Activated CD8-positive, alpha-beta memory T cell treated with anti-CD3 and anti-CD28 coated beads, Interleukin-2, amount 50 U/mL, for 24 hours (primary cell): ENCODE measurements at regions not wholly inside any gene's neighbourhood (a gene's known extent, or its start where the extent isn't known, plus 50 kb on each side); places are given as distances from the start of the nearest gene placed in this dataset.

Source experiments
- DNase-seq: peaks from one replicate; pipeline ENCODE4 v3.0.0-alpha.2; 2020; ENCODE audit errors: extremely low read depth

- DNase-seq = no peak
Observed at GRCh38 chr2:235302263-235302662, 191.6 kb upstream of the AGAP1 start.

GRCh38 chr2:235303499-235304291, 190.1 kb upstream of the AGAP1 start:
- no peak for DNase-seq

- DNase-seq = no peak
Observed at GRCh38 chr2:235305678-235306077, 188.2 kb upstream of the AGAP1 start.

- no peak for DNase-seq
Observed at GRCh38 chr2:235311044-235311443, 182.8 kb upstream of the AGAP1 start.

GRCh38 chr2:235312571-235312970, 181.3 kb upstream of the AGAP1 start:
- no peak for DNase-seq

GRCh38 chr2:235314371-235314930, 179.4 kb upstream of the AGAP1 start:
- DNase-seq = no peak

- DNase-seq = no peak
Observed at GRCh38 chr2:235319095-235319494, 174.7 kb upstream of the AGAP1 start.

- no peak for DNase-seq
Observed at GRCh38 chr2:235320326-235320725, 173.5 kb upstream of the AGAP1 start.

- no peak for DNase-seq
Observed at GRCh38 chr2:235324324-235324723, 169.5 kb upstream of the AGAP1 start.

- DNase-seq = no peak
Observed at GRCh38 chr2:235325151-235325550, 168.7 kb upstream of the AGAP1 start.

- DNase-seq = no peak
Observed at GRCh38 chr2:235328991-235329390, 164.9 kb upstream of the AGAP1 start.

- DNase-seq = no peak
Observed at GRCh38 chr2:235330775-235331451, 162.9 kb upstream of the AGAP1 start.

- DNase-seq = no peak
Observed at GRCh38 chr2:235332240-235332890, 161.5 kb upstream of the AGAP1 start.

- no peak for DNase-seq
Observed at GRCh38 chr2:235333076-235333475, 160.8 kb upstream of the AGAP1 start.

GRCh38 chr2:235334179-235334578, 159.7 kb upstream of the AGAP1 start:
- no peak for DNase-seq

GRCh38 chr2:235343156-235343774, 150.6 kb upstream of the AGAP1 start:
- no peak for DNase-seq

- DNase-seq = no peak
Observed at GRCh38 chr2:235343869-235344268, 150.0 kb upstream of the AGAP1 start.

GRCh38 chr2:235345745-235346144, 148.1 kb upstream of the AGAP1 start:
- DNase-seq = no peak

GRCh38 chr2:235347691-235348090, 146.2 kb upstream of the AGAP1 start:
- DNase-seq = no peak

GRCh38 chr2:235348329-235348728, 145.5 kb upstream of the AGAP1 start:
- no peak for DNase-seq

- no peak for DNase-seq
Observed at GRCh38 chr2:235350234-235350633, 143.6 kb upstream of the AGAP1 start.

GRCh38 chr2:235352541-235352940, 141.3 kb upstream of the AGAP1 start:
- DNase-seq = no peak
